ENCODE measurements at regions not wholly inside any gene's neighbourhood (a gene's known extent, or its start where the extent isn't known, plus 50 kb on each side); places are given as distances from the start of the nearest gene placed in this dataset.
"Not testable (repeated sequence)": the region's sequence is repeated elsewhere in the genome, so short reads cannot be mapped to it uniquely, and the experiment has no call there.

GRCh38 chr5:27868292-27868691 is 829.9 kb upstream of the CDH9 start:
- DNase-seq (ENCODE audit: insufficient read length, low spot score) (no peak), FAIRE-seq (no peak)

GRCh38 chr5:27855491-27855890 is 817.1 kb upstream of the CDH9 start:
- no peak for DNase-seq (ENCODE audit: insufficient read length, low spot score)
- FAIRE-seq, result no peak

GRCh38 chr5:27854243-27854852 is 816.0 kb upstream of the CDH9 start:
- no peak for DNase-seq (ENCODE audit: insufficient read length, low spot score)
- FAIRE-seq, result no peak

GRCh38 chr5:27845248-27845647 is 806.9 kb upstream of the CDH9 start:
- DNase-seq (ENCODE audit: insufficient read length, low spot score), result no peak
- no peak for FAIRE-seq

- FAIRE-seq; DNase-seq (ENCODE audit: insufficient read length, low spot score): not testable (repeated sequence)
Measured at GRCh38 chr5:27836704-27837103, 798.3 kb upstream of the CDH9 start.

- FAIRE-seq (no peak), DNase-seq (ENCODE audit: insufficient read length, low spot score) (no peak)
Measured at GRCh38 chr5:27832886-27833285, 794.5 kb upstream of the CDH9 start.

- FAIRE-seq, result no peak
- DNase-seq (ENCODE audit: insufficient read length, low spot score), result no peak
Measured at GRCh38 chr5:27830546-27830945, 792.2 kb upstream of the CDH9 start.

- FAIRE-seq (no peak), DNase-seq (ENCODE audit: insufficient read length, low spot score) (no peak)
Measured at GRCh38 chr5:27821681-27822080, 783.3 kb upstream of the CDH9 start.

GRCh38 chr5:27818888-27819287 is 780.5 kb upstream of the CDH9 start:
- DNase-seq (ENCODE audit: insufficient read length, low spot score) (no peak), FAIRE-seq (no peak)

GRCh38 chr5:27814983-27815382 is 776.6 kb upstream of the CDH9 start:
- FAIRE-seq (no peak), DNase-seq (ENCODE audit: insufficient read length, low spot score) (no peak)

GRCh38 chr5:27814286-27814685 is 775.9 kb upstream of the CDH9 start:
- DNase-seq (ENCODE audit: insufficient read length, low spot score) (no peak), FAIRE-seq (no peak)

- no peak for DNase-seq (ENCODE audit: insufficient read length, low spot score)
- FAIRE-seq, result no peak
Measured at GRCh38 chr5:27810458-27810857, 772.1 kb upstream of the CDH9 start.

- no peak for DNase-seq (ENCODE audit: insufficient read length, low spot score)
Measured at GRCh38 chr5:27797220-27797619, 758.8 kb upstream of the CDH9 start.

GRCh38 chr5:27788184-27788583 is 749.8 kb upstream of the CDH9 start:
- DNase-seq (ENCODE audit: insufficient read length, low spot score) (no peak), FAIRE-seq (no peak)

More at GRCh38 chr5:27797220-27797619, 758.8 kb upstream of the CDH9 start:
- FAIRE-seq, result no peak

- DNase-seq (ENCODE audit: insufficient read length, low spot score), result no peak
- no peak for FAIRE-seq
Measured at GRCh38 chr5:27784317-27784716, 745.9 kb upstream of the CDH9 start.

GRCh38 chr5:27778121-27778520 is 739.7 kb upstream of the CDH9 start:
- FAIRE-seq, result no peak
- DNase-seq (ENCODE audit: insufficient read length, low spot score), result no peak

- no peak for FAIRE-seq
- no peak for DNase-seq (ENCODE audit: insufficient read length, low spot score)
Measured at GRCh38 chr5:27773636-27774035, 735.2 kb upstream of the CDH9 start.

GRCh38 chr5:27773166-27773565 is 734.8 kb upstream of the CDH9 start:
- DNase-seq (ENCODE audit: insufficient read length, low spot score) (no peak), FAIRE-seq (no peak)

GRCh38 chr5:27769748-27770402 is 731.5 kb upstream of the CDH9 start:
- FAIRE-seq, result no peak

GRCh38 chr5:27748847-27749246 is 710.5 kb upstream of the CDH9 start:
- FAIRE-seq, result no peak
- no peak for DNase-seq (ENCODE audit: insufficient read length, low spot score)

More at GRCh38 chr5:27769748-27770402, 731.5 kb upstream of the CDH9 start:
- DNase-seq (ENCODE audit: insufficient read length, low spot score), result no peak

- not testable (repeated sequence) for DNase-seq (ENCODE audit: insufficient read length, low spot score); FAIRE-seq
Measured at GRCh38 chr5:27743383-27743979, 705.1 kb upstream of the CDH9 start.

GRCh38 chr5:27742805-27743204 is 704.4 kb upstream of the CDH9 start:
- no peak for DNase-seq (ENCODE audit: insufficient read length, low spot score)
- FAIRE-seq, result no peak

All from GM19239 (cell line).